ENCODE measurements at regions not wholly inside any gene's neighbourhood (a gene's known extent, or its start where the extent isn't known, plus 50 kb on each side); places are given as distances from the start of the nearest gene placed in this dataset.

DNA sequence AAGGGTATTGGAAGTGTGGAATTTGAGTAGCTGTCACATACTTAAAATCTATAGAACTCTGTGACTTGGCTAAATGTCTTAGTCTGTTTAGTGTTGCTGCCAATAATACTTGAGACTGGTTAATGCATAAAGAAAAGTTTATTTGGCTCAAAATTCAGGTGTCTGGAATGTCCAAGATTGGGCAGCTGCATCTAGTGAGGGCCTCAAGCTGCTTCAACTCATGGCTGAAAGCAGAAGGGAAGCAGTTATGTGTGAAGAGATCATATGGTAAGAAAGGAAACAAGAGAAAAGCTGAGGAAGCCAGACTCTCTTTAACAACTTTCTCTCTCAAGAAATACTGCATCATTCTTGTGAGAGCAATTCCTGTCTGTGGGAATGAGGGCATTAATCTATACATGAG lies 1043.3 kb upstream of the CDH6 start:
- Histone ChIP-seq H3K4me3 (no peak overlapping the region), H3K9me2 (ENCODE audit: insufficient read depth) (no peaks in the 10 kb centered on the region), H3K27ac (ENCODE audit: low read depth) (no peak overlapping the region), H2AFZ (no peak overlapping the region), H3K36me3 (ENCODE audit: insufficient read depth) (no peaks in the 10 kb centered on the region), H4K20me1 (replicated peaks; ENCODE audit: insufficient read depth) (no peaks in the 10 kb centered on the region), H3K4me2 (no peak overlapping the region), H3K4me1 (ENCODE audit: insufficient read depth) (peaks cover 11% of the 10 kb centered on the region), H3K27me3 (ENCODE audit: insufficient read depth) (no peaks in the 10 kb centered on the region), H3F3A (replicated peaks; ENCODE audit: low read depth) (no peaks in the 10 kb centered on the region), H3K79me2 (replicated peaks; ENCODE audit: insufficient read depth) (no peaks in the 10 kb centered on the region)
- H3K9me3 Mint-ChIP-seq = peaks cover 9% of the 10 kb centered on the region
- ATAC-seq (no peak), DNase-seq (ENCODE audit: low spot score) (no peak)
- H3K36me3 Mint-ChIP-seq (ENCODE audit: low read depth) = peaks cover 13% of the 10 kb centered on the region; the same call in 2 of the 3 replicates
- TF ChIP-seq, protein P1, sequence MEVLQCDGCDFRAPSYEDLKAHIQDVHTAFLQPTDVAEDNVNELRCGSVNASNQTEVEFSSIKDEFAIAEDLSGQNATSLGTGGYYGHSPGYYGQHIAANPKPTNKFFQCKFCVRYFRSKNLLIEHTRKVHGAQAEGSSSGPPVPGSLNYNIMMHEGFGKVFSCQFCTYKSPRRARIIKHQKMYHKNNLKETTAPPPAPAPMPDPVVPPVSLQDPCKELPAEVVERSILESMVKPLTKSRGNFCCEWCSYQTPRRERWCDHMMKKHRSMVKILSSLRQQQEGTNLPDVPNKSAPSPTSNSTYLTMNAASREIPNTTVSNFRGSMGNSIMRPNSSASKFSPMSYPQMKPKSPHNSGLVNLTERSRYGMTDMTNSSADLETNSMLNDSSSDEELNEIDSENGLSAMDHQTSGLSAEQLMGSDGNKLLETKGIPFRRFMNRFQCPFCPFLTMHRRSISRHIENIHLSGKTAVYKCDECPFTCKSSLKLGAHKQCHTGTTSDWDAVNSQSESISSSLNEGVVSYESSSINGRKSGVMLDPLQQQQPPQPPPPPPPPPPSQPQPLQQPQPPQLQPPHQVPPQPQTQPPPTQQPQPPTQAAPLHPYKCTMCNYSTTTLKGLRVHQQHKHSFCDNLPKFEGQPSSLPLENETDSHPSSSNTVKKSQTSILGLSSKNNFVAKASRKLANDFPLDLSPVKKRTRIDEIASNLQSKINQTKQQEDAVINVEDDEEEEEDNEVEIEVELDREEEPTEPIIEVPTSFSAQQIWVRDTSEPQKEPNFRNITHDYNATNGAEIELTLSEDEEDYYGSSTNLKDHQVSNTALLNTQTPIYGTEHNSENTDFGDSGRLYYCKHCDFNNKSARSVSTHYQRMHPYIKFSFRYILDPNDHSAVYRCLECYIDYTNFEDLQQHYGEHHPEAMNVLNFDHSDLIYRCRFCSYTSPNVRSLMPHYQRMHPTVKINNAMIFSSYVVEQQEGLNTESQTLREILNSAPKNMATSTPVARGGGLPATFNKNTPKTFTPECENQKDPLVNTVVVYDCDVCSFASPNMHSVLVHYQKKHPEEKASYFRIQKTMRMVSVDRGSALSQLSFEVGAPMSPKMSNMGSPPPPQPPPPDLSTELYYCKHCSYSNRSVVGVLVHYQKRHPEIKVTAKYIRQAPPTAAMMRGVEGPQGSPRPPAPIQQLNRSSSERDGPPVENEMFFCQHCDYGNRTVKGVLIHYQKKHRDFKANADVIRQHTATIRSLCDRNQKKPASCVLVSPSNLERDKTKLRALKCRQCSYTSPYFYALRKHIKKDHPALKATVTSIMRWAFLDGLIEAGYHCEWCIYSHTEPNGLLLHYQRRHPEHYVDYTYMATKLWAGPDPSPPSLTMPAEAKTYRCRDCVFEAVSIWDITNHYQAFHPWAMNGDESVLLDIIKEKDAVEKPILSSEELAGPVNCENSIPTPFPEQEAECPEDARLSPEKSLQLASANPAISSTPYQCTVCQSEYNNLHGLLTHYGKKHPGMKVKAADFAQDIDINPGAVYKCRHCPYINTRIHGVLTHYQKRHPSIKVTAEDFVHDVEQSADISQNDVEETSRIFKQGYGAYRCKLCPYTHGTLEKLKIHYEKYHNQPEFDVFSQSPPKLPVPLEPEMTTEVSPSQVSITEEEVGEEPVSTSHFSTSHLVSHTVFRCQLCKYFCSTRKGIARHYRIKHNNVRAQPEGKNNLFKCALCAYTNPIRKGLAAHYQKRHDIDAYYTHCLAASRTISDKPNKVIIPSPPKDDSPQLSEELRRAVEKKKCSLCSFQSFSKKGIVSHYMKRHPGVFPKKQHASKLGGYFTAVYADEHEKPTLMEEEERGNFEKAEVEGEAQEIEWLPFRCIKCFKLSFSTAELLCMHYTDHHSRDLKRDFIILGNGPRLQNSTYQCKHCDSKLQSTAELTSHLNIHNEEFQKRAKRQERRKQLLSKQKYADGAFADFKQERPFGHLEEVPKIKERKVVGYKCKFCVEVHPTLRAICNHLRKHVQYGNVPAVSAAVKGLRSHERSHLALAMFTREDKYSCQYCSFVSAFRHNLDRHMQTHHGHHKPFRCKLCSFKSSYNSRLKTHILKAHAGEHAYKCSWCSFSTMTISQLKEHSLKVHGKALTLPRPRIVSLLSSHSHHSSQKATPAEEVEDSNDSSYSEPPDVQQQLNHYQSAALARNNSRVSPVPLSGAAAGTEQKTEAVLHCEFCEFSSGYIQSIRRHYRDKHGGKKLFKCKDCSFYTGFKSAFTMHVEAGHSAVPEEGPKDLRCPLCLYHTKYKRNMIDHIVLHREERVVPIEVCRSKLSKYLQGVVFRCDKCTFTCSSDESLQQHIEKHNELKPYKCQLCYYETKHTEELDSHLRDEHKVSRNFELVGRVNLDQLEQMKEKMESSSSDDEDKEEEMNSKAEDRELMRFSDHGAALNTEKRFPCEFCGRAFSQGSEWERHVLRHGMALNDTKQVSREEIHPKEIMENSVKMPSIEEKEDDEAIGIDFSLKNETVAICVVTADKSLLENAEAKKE (CRISPR knock-in tag; IDR thresholded peaks at IDR 0.05) = no peak
- no peak for TF ChIP-seq ZNF114 (CRISPR knock-in tag; IDR thresholded peaks at IDR 0.05)
- no peak for TF ChIP-seq EZH2 (IDR thresholded peaks at IDR 0.05; ENCODE audit: low read depth, unreplicated experiment)
- TF ChIP-seq STAT1 (IDR thresholded peaks at IDR 0.05; ENCODE audit: unreplicated experiment) = no peak
- no peak for TF ChIP-seq CREB1 (CRISPR knock-in tag; IDR thresholded peaks at IDR 0.05; ENCODE audit: low read depth)
- TF ChIP-seq POLR2AphosphoS5 (IDR thresholded peaks at IDR 0.05; ENCODE audit: low read depth) = no peak
- TF ChIP-seq ETS1 (IDR thresholded peaks at IDR 0.05) = no peak
- H3K27ac Mint-ChIP-seq = no peak overlapping the region
- H3K4me3 Mint-ChIP-seq = no peak overlapping the region
- H3K4me1 Mint-ChIP-seq = peaks cover 8% of the 10 kb centered on the region; the same call in 2 of the 3 replicates
- no peaks in the 10 kb centered on the region for H3K27me3 Mint-ChIP-seq (ENCODE audit: insufficient read depth, low read depth, poor library complexity)

Data from GM23338 (cell line).